A549 (cell line): ENCODE measurements at regions not wholly inside any gene's neighbourhood (a gene's known extent, or its start where the extent isn't known, plus 50 kb on each side); places are given as distances from the start of the nearest gene placed in this dataset.
A peak's percentile ranks its signal among the peaks of the same experiment; 100 is the strongest.

ENCODE experiments used
- ATAC-seq, 2 experiments: fragments of 200-7000 bp in 1 of 2; fragments of >200 bp in 1 of 2; cut with Nextera tagmentation in 1 of 2; cut with Tn5 transposase in 1 of 2; 3 replicates each; pipeline versions ENCODE4 v1.8.0 to v1.9.1; 2018 to 2020; ENCODE audit warnings: mild to moderate bottlenecking in 1 of 2, moderate library complexity in 1 of 2
- CTCF ChIA-PET: fragments of 300-600 bp; sonication (Branson Sonifier 250); formaldehyde crosslinking; extraction: SDS; loops from one replicate; lab custom pipeline; 2021; ENCODE audit warnings: antibody characterized with exemption, inconsistent platforms; lab: Yijun Ruan, JAX
- POLR2A ChIA-PET: fragments of 350-600 bp; formaldehyde crosslinking; extraction: SDS; loops from one replicate; lab custom pipeline; 2021; ENCODE audit warnings: antibody characterized with exemption, inconsistent platforms; lab: Yijun Ruan, JAX
- DNase-seq, 2 experiments: peaks; one replicate each; pipeline versions ENCODE4 v3.0.0 to v3.0.0-alpha.2; 2011 to 2016; ENCODE audit warnings: low read depth in 1 of 2, low spot score in 1 of 2
- FAIRE-seq: peaks from 2 replicates; lab custom pipeline; 2011; peaks lifted over from hg19 to GRCh38; lab: Jason Lieb, UNC
- H3K27ac ChIP-seq, 2 experiments: fragments of >200 bp; sonication (Bioruptor Twin); formaldehyde crosslinking; 3 replicates each; pipeline ENCODE4 v1.5.1; 2016 to 2017
- H3K4me1 ChIP-seq: fragments of >200 bp; sonication (Bioruptor Twin); formaldehyde crosslinking; 3 replicates; pipeline ENCODE4 v1.6.1; 2016
- H3K4me2 ChIP-seq: fragments of >200 bp; sonication (Bioruptor Twin); formaldehyde crosslinking; 3 replicates; pipeline ENCODE4 v1.6.1; 2016
- H3K4me3 ChIP-seq: fragments of >200 bp; sonication (Bioruptor Twin); formaldehyde crosslinking; 3 replicates; pipeline ENCODE4 v1.5.1; 2016
- H3K9me3 ChIP-seq: fragments of >200 bp; sonication (Bioruptor Twin); formaldehyde crosslinking; 3 replicates; pipeline ENCODE4 v1.6.1; 2016
- BCL3 ChIP-seq: fragments of >200 bp; sonication (Bioruptor Twin); formaldehyde crosslinking; IDR thresholded peaks from 3 replicates; pipeline ENCODE4 v1.6.1; 2016
- BHLHE40 ChIP-seq: IDR thresholded peaks from 2 replicates; pipeline ENCODE4 v1.6.1; 2012; ENCODE audit warnings: low read depth, low read length, inconsistent platforms
- CHD2 ChIP-seq: fragments of 150-350 bp; IDR thresholded peaks from 2 replicates; pipeline ENCODE4 v1.6.1; 2014; ENCODE audit warnings: low read length; ENCODE audit not compliant: partially characterized antibody
- CTCF ChIP-seq: fragments of >200 bp; sonication (Bioruptor Twin); formaldehyde crosslinking; IDR thresholded peaks from 3 replicates; pipeline ENCODE4 v1.5.1; 2016
- EHF ChIP-seq: fragments of 250-450 bp; sonication (Bioruptor Pico); IDR thresholded peaks from 2 replicates; pipeline ENCODE4 v1.5.0; 2020; ENCODE audit warnings: mild to moderate bottlenecking
- EHMT2 ChIP-seq: fragments of 200-600 bp; sonication (generic); IDR thresholded peaks from 2 replicates; pipeline ENCODE4 v1.6.1; 2016; ENCODE audit warnings: antibody characterized with exemption, low read depth, mild to moderate bottlenecking, moderate library complexity
- EP300 ChIP-seq, 2 experiments: fragments of >200 bp; sonication (Bioruptor Twin); formaldehyde crosslinking; IDR thresholded peaks; 2 replicates in 1 of 2; 3 replicates in 1 of 2; pipeline ENCODE4 v1.6.1; 2016 to 2017
- FOSB ChIP-seq: fragments of 250-450 bp; sonication (Bioruptor Pico); IDR thresholded peaks from 2 replicates; pipeline ENCODE4 v1.5.0; 2020; ENCODE audit warnings: mild to moderate bottlenecking, moderate library complexity
- GATA3 ChIP-seq: IDR thresholded peaks from 2 replicates; pipeline ENCODE4 v1.6.1; 2012; ENCODE audit warnings: borderline replicate concordance
- HEYL ChIP-seq: fragments of 250-450 bp; sonication (Bioruptor Pico); IDR thresholded peaks from 2 replicates; pipeline ENCODE4 v1.8.0; 2021; ENCODE audit warnings: mild to moderate bottlenecking, moderate library complexity
- HMGXB4 ChIP-seq: fragments of 250-450 bp; sonication (Bioruptor Pico); IDR thresholded peaks from 2 replicates; pipeline ENCODE4 v1.5.0; 2021; ENCODE audit warnings: mild to moderate bottlenecking, moderate library complexity, borderline replicate concordance
- HOXB5 ChIP-seq: fragments of 250-450 bp; sonication (Bioruptor Pico); IDR thresholded peaks from 2 replicates; pipeline ENCODE4 v1.5.0; 2020; ENCODE audit warnings: mild to moderate bottlenecking, moderate library complexity
- JUN ChIP-seq, 2 experiments: fragments of >200 bp; sonication (Bioruptor Twin); formaldehyde crosslinking; IDR thresholded peaks; 2 replicates in 1 of 2; 3 replicates in 1 of 2; pipeline ENCODE4 v1.6.1; 2016 to 2017
- MAFK ChIP-seq: fragments of 450-650 bp; IDR thresholded peaks from 2 replicates; pipeline ENCODE4 v1.6.1; 2014; ENCODE audit not compliant: partially characterized antibody
- MYC ChIP-seq: IDR thresholded peaks from 2 replicates; pipeline ENCODE4 v1.6.1; 2012; ENCODE audit warnings: mild to moderate bottlenecking, inconsistent platforms, low read length, improper control_type of control experiment, borderline replicate concordance
- NFE2L2 ChIP-seq: fragments of 150-350 bp; conservative IDR thresholded peaks from 2 replicates; pipeline ENCODE4 v1.6.1; 2014; ENCODE audit warnings: low read length
- NR3C1 ChIP-seq: fragments of >200 bp; sonication (Bioruptor Twin); formaldehyde crosslinking; IDR thresholded peaks from 3 replicates; pipeline ENCODE4 v1.6.1; 2017
- POLR2AphosphoS2 ChIP-seq: conservative IDR thresholded peaks from 2 replicates; pipeline ENCODE4 v1.6.1; 2012; ENCODE audit warnings: low read length, improper control_type of control experiment, inconsistent platforms
- RNF2 ChIP-seq: fragments of 200-600 bp; sonication (generic); IDR thresholded peaks from 2 replicates; pipeline ENCODE4 v1.6.1; 2016; ENCODE audit warnings: low read depth, mild to moderate bottlenecking, antibody characterized with exemption, moderate library complexity, borderline replicate concordance
- SMC3 ChIP-seq: fragments of >200 bp; sonication (Bioruptor Twin); formaldehyde crosslinking; IDR thresholded peaks from 3 replicates; pipeline ENCODE4 v1.6.1; 2018; ENCODE audit warnings: inconsistent platforms
- SREBF2 ChIP-seq: fragments of 450-650 bp; IDR thresholded peaks from 2 replicates; pipeline ENCODE4 v1.6.1; 2014; ENCODE audit warnings: mild to moderate bottlenecking, moderate library complexity
- TFCP2L1 ChIP-seq: fragments of 250-450 bp; sonication (Bioruptor Pico); IDR thresholded peaks from 2 replicates; pipeline ENCODE4 v1.5.0; 2021; ENCODE audit warnings: mild to moderate bottlenecking
- ZC3H11A ChIP-seq: fragments of 450-650 bp; IDR thresholded peaks from 2 replicates; pipeline ENCODE4 v1.6.1; 2014; ENCODE audit warnings: antibody characterized with exemption, mild to moderate bottlenecking
- ZFP36 ChIP-seq: fragments of 450-650 bp; IDR thresholded peaks from 2 replicates; pipeline ENCODE4 v1.6.1; 2014; ENCODE audit warnings: borderline replicate concordance; ENCODE audit not compliant: partially characterized antibody
- WGBS: methylation state at CpG from one replicate; pipeline ENCODE4 v1.1.6; 2017; ENCODE audit errors: missing lambda C conversion rate; 5-methylcytosine and 5-hydroxymethylcytosine counted together
- TF ChIP-seq, protein P1 (sequence below): fragments of 150-350 bp; IDR thresholded peaks from 2 replicates; pipeline ENCODE4 v1.6.1; 2014; ENCODE audit warnings: low read depth, mild to moderate bottlenecking, low read length
- TF ChIP-seq, protein P2 (sequence below): IDR thresholded peaks from 2 replicates; pipeline ENCODE4 v1.6.1; 2012; ENCODE audit warnings: low read depth, borderline replicate concordance

GRCh38 chr4:38322714-38323113 is 341.3 kb upstream of the KLF3 start:
- 10% methylated on average over 3 of the region's 4 CpGs for WGBS
- ChIA-PET CTCF (interaction anchor here (0.7 to 1.7 kb wide), 2 partner anchors 352 to 481 kb away, joined by 3 to 11 read pairs; no protein-coding TSS in a partner anchor), POLR2A (interaction anchor here (0.6 kb wide), 2 partner anchors 59 to 369 kb away, joined by 5 to 12 read pairs; no protein-coding TSS in a partner anchor)
- Histone ChIP-seq H3K27ac (peak overlapping the region in 1 of 2 experiments; percentile 45; a peak in 1 of 6 replicates), H3K4me1 (peaks cover 24% of the 10 kb centered on the region), H3K4me3 (no peak overlapping the region), H3K4me2 (peak overlapping the region; percentile 41; the same call in 2 of the 3 replicates), H3K9me3 (no peaks in the 10 kb centered on the region)
- ATAC-seq, result no peak
- peak in 1 of 2 experiments; percentile 36 for DNase-seq
- TF ChIP-seq EP300 (IDR thresholded peaks at IDR 0.05) (no peak), BCL3 (no peak), HMGXB4 (no peak), SREBF2 (no peak), EHF (CRISPR knock-in tag) (no peak), RNF2 (no peak), ZC3H11A (no peak), ZFP36 (no peak), BHLHE40 (no peak), CTCF (no peak)
- FAIRE-seq, result no peak

DNA sequence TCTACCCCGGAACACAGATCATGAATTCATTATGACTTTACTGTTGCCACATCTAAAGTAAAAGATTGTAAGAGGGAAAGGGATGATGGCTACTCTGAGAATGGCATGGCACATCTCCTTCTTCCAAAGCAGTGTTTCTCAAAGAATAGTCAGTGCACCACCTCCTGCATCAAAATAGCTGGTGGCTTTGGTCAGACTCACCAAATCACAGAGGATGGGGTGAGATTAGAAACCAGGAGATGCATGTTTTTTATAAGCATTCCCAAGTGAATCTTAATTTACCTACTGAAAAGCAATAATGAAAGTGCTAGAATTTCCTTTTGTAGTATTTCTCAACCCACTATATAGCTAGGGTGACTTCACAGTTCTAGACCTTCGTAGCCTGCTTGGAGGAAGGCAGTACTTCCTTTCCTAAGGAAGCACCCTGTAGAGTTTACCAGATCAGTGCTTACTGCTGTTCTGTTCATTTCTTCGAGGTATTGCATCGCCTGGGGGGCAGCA is 340.8 kb upstream of the KLF3 start:
- Histone ChIP-seq H3K4me2 (peak overlapping the region; percentile 41; the same call in 2 of the 3 replicates), H3K27ac (peak overlapping the region in 1 of 2 experiments; percentile 45; a peak in 2 of 6 replicates), H3K9me3 (no peaks in the 10 kb centered on the region), H3K4me1 (peaks cover 21% of the 10 kb centered on the region), H3K4me3 (no peak overlapping the region)
- CTCF ChIA-PET, result interaction anchor here (1.7 kb wide), 1 partner anchor 352 kb away, joined by 11 read pairs; no protein-coding TSS in a partner anchor
- TF ChIP-seq NFE2L2 (no peak), EHMT2 (no peak), EHF (CRISPR knock-in tag) (no peak), TFCP2L1 (CRISPR knock-in tag) (no peak), MYC (no peak), ZC3H11A (no peak), POLR2AphosphoS2 (no peak), MAFK (no peak), GATA3 (no peak), FOSB (no peak), HMGXB4 (no peak), NR3C1 (no peak), JUN (IDR thresholded peaks at IDR 0.05) (no peak), HOXB5 (CRISPR knock-in tag) (no peak), CHD2 (no peak), HEYL (CRISPR knock-in tag) (no peak), SMC3 (no peak)
- TF ChIP-seq, protein P1, sequence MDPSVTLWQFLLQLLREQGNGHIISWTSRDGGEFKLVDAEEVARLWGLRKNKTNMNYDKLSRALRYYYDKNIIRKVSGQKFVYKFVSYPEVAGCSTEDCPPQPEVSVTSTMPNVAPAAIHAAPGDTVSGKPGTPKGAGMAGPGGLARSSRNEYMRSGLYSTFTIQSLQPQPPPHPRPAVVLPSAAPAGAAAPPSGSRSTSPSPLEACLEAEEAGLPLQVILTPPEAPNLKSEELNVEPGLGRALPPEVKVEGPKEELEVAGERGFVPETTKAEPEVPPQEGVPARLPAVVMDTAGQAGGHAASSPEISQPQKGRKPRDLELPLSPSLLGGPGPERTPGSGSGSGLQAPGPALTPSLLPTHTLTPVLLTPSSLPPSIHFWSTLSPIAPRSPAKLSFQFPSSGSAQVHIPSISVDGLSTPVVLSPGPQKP, result no peak
- TF ChIP-seq, protein P2, sequence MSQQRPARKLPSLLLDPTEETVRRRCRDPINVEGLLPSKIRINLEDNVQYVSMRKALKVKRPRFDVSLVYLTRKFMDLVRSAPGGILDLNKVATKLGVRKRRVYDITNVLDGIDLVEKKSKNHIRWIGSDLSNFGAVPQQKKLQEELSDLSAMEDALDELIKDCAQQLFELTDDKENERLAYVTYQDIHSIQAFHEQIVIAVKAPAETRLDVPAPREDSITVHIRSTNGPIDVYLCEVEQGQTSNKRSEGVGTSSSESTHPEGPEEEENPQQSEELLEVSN, result no peak
- DNase-seq (peak in 1 of 2 experiments; percentile 27), FAIRE-seq (no peak), ATAC-seq (no peak)
- POLR2A ChIA-PET, result no interaction called here
- 75% methylated on average over 4 of the region's 4 CpGs for WGBS
